SU-DHL-6 (cell line): ENCODE measurements at regions not wholly inside any gene's neighbourhood (a gene's known extent, or its start where the extent isn't known, plus 50 kb on each side); places are given as distances from the start of the nearest gene placed in this dataset.

Experiments
- H2AFZ ChIP-seq: fragments of 200-600 bp; sonication (generic); 2 replicates; pipeline ENCODE4 v1.6.1; 2014; ENCODE audit warnings: low read depth, mild to moderate bottlenecking, moderate library complexity, mixed read lengths, antibody characterized with exemption, low read length; ENCODE audit not compliant: severe bottlenecking
- H3F3A ChIP-seq: fragments of 200-600 bp; shearing (Covaris generic); 2 replicates; pipeline ENCODE4 v1.6.0; 2016; ENCODE audit warnings: antibody characterized with exemption, mild to moderate bottlenecking; ENCODE audit not compliant: insufficient read depth
- H3K27ac ChIP-seq: fragments of 200-600 bp; sonication (generic); 2 replicates; pipeline ENCODE4 v1.5.1; 2016; ENCODE audit warnings: low read depth, mild to moderate bottlenecking, low read length, moderate library complexity, mixed read lengths
- H3K27me3 ChIP-seq: fragments of 200-600 bp; sonication (generic), shearing (Covaris generic); 2 replicates; pipeline ENCODE4 v1.6.0; 2014; ENCODE audit warnings: mild to moderate bottlenecking, low read length
- H3K36me3 ChIP-seq: fragments of 200-600 bp; sonication (generic); 2 replicates; pipeline ENCODE4 v1.6.1; 2014; ENCODE audit warnings: mild to moderate bottlenecking, low read length, mixed read lengths
- H3K4me2 ChIP-seq: fragments of 300-600, 200-600 bp; shearing (Covaris generic), sonication (generic); 2 replicates; pipeline ENCODE4 v1.6.0; 2014; ENCODE audit warnings: low read length, low read depth, mild to moderate bottlenecking; ENCODE audit not compliant: poor library complexity, severe bottlenecking
- H3K4me3 ChIP-seq: fragments of 200-600 bp; sonication (generic); 2 replicates; pipeline ENCODE4 v1.5.1; 2014; ENCODE audit warnings: antibody characterized with exemption, low read length, mild to moderate bottlenecking, mixed read lengths; ENCODE audit not compliant: insufficient read depth, poor library complexity, severe bottlenecking
- H3K79me2 ChIP-seq: fragments of 200-600 bp; sonication (generic); 2 replicates; pipeline ENCODE4 v1.6.1; 2014; ENCODE audit warnings: mild to moderate bottlenecking, low read length, moderate library complexity; ENCODE audit not compliant: insufficient read depth
- H3K9ac ChIP-seq: fragments of 200-600 bp; sonication (generic); 2 replicates; pipeline ENCODE4 v1.7.0; 2014; ENCODE audit warnings: mild to moderate bottlenecking, low read length
- H3K9me2 ChIP-seq: fragments of 200-600 bp; sonication (generic); replicated peaks from 2 replicates; pipeline ENCODE4 v1.6.1; 2014; ENCODE audit warnings: low read length; ENCODE audit not compliant: insufficient read depth
- H3K9me3 ChIP-seq: fragments of 200-600 bp; sonication (generic); 2 replicates; pipeline ENCODE4 v1.6.1; 2014; ENCODE audit warnings: low read length, mixed read lengths; ENCODE audit not compliant: insufficient read depth
- H4K20me1 ChIP-seq: fragments of 200-600 bp; sonication (generic); 2 replicates; pipeline ENCODE4 v1.6.1; 2014; ENCODE audit warnings: low read depth, mild to moderate bottlenecking, antibody characterized with exemption, low read length, moderate library complexity, mixed read lengths
- CTCF ChIP-seq: fragments of 200-600 bp; sonication (generic); IDR thresholded peaks from one replicate; pipeline ENCODE4 v1.5.1; 2017; ENCODE audit warnings: antibody characterized with exemption, mild to moderate bottlenecking, low read length, moderate library complexity; ENCODE audit not compliant: insufficient read depth, poor library complexity, severe bottlenecking
- EZH2phosphoT487 ChIP-seq: fragments of 200-600 bp; sonication (generic), shearing (Covaris generic); conservative IDR thresholded peaks from 2 replicates; pipeline ENCODE4 v1.6.1; 2018; ENCODE audit warnings: mild to moderate bottlenecking, antibody characterized with exemption, low read length, moderate library complexity, mixed read lengths

GRCh38 chr3:75126556-75126955 is 512.1 kb upstream of the CNTN3 start:
- Histone ChIP-seq H3K36me3 (no peaks in the 10 kb centered on the region), H3F3A (no peaks in the 10 kb centered on the region), H4K20me1 (no peaks in the 10 kb centered on the region), H3K27me3 (no peaks in the 10 kb centered on the region), H3K4me2 (no peak overlapping the region), H3K9me3 (no peaks in the 10 kb centered on the region), H3K9ac (no peak overlapping the region), H3K27ac (no peak overlapping the region), H2AFZ (no peak overlapping the region), H3K79me2 (no peaks in the 10 kb centered on the region), H3K9me2 (no peaks in the 10 kb centered on the region), H3K4me3 (no peak overlapping the region)
- no peak for TF ChIP-seq EZH2phosphoT487
- TF ChIP-seq CTCF: no peak

GRCh38 chr3:75129101-75129500 is 514.6 kb upstream of the CNTN3 start:
- Histone ChIP-seq H3K36me3 (no peaks in the 10 kb centered on the region), H3K4me2 (no peak overlapping the region), H3K79me2 (no peaks in the 10 kb centered on the region), H3F3A (no peaks in the 10 kb centered on the region), H3K4me3 (no peak overlapping the region), H3K27me3 (no peaks in the 10 kb centered on the region), H3K9me3 (no peaks in the 10 kb centered on the region), H2AFZ (no peak overlapping the region), H4K20me1 (no peaks in the 10 kb centered on the region), H3K9ac (no peak overlapping the region), H3K9me2 (no peaks in the 10 kb centered on the region), H3K27ac (no peak overlapping the region)
- TF ChIP-seq EZH2phosphoT487 (no peak), CTCF (no peak)

GRCh38 chr3:75136100-75136897 is 521.8 kb upstream of the CNTN3 start:
- no peaks in the 10 kb centered on the region for H3K9me3 ChIP-seq
- H3K4me3 ChIP-seq: no peak overlapping the region
- no peak overlapping the region for H3K27ac ChIP-seq
- TF ChIP-seq EZH2phosphoT487: no peak
- no peak for TF ChIP-seq CTCF
- H3K36me3 ChIP-seq: no peaks in the 10 kb centered on the region
- H2AFZ ChIP-seq: no peak overlapping the region
- no peaks in the 10 kb centered on the region for H3K9me2 ChIP-seq
- no peak overlapping the region for H3K4me2 ChIP-seq
- H3F3A ChIP-seq: no peaks in the 10 kb centered on the region
- H3K27me3 ChIP-seq: no peaks in the 10 kb centered on the region
- H3K79me2 ChIP-seq: no peaks in the 10 kb centered on the region
- H4K20me1 ChIP-seq: no peaks in the 10 kb centered on the region
- H3K9ac ChIP-seq: no peak overlapping the region
